ENCODE measurements at regions not wholly inside any gene's neighbourhood (a gene's known extent, or its start where the extent isn't known, plus 50 kb on each side); places are given as distances from the start of the nearest gene placed in this dataset.

GRCh38 chr5:147963948-147964693 lies 57.8 kb upstream of the C5orf46 start:
- H3K4me2 ChIP-seq (ENCODE audit: low read length): no peak overlapping the region
- no peak overlapping the region for H3K4me3 ChIP-seq (ENCODE audit: low read length)
- TF ChIP-seq EZH2phosphoT487 (IDR thresholded peaks at IDR 0.05; ENCODE audit: borderline replicate concordance, low read length) (no peak), EZH2 (IDR thresholded peaks at IDR 0.05; ENCODE audit: low read length, unreplicated experiment) (no peak)
- TF ChIP-seq, protein P1, sequence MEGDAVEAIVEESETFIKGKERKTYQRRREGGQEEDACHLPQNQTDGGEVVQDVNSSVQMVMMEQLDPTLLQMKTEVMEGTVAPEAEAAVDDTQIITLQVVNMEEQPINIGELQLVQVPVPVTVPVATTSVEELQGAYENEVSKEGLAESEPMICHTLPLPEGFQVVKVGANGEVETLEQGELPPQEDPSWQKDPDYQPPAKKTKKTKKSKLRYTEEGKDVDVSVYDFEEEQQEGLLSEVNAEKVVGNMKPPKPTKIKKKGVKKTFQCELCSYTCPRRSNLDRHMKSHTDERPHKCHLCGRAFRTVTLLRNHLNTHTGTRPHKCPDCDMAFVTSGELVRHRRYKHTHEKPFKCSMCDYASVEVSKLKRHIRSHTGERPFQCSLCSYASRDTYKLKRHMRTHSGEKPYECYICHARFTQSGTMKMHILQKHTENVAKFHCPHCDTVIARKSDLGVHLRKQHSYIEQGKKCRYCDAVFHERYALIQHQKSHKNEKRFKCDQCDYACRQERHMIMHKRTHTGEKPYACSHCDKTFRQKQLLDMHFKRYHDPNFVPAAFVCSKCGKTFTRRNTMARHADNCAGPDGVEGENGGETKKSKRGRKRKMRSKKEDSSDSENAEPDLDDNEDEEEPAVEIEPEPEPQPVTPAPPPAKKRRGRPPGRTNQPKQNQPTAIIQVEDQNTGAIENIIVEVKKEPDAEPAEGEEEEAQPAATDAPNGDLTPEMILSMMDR (conservative IDR thresholded peaks at IDR 0.05; ENCODE audit: low read depth, low read length): no peak
- BruUV-seq (replicated peaks): no TSS peak
- no peak for DNase-seq
- no peak overlapping the region for H3K27ac ChIP-seq (ENCODE audit: low read length)
- no peaks in the 10 kb centered on the region for H3K36me3 ChIP-seq (ENCODE audit: low read depth, low read length)
- no peak overlapping the region for H3K9ac ChIP-seq (ENCODE audit: low read length)
- no peaks in the 10 kb centered on the region for H3K79me2 ChIP-seq (ENCODE audit: low read length)
- ChIA-PET CTCF (no interaction called here), POLR2A (ENCODE audit: unreplicated experiment) (interaction anchor here (0.6 kb wide), 1 partner anchor 47 kb away, joined by 5 read pairs; no protein-coding TSS in a partner anchor)
- intact Hi-C loops (cut with micrococcal nuclease): no loop called here
- H3F3A ChIP-seq (ENCODE audit: low read length, unreplicated experiment): no peaks in the 10 kb centered on the region
- no peaks in the 10 kb centered on the region for H3K27me3 ChIP-seq (ENCODE audit: low read length)
- ATAC-seq: no peak
- no peaks in the 10 kb centered on the region for H4K20me1 ChIP-seq (ENCODE audit: low read length)
- H3K9me3 ChIP-seq (ENCODE audit: low read length): no peaks in the 10 kb centered on the region
- H3K9me2 ChIP-seq (replicated peaks; ENCODE audit: low read length): no peaks in the 10 kb centered on the region
- H3K4me1 ChIP-seq (ENCODE audit: insufficient read depth, low read length): no peaks in the 10 kb centered on the region
- H2AFZ ChIP-seq (ENCODE audit: low read length): no peak overlapping the region

- H3K36me3 ChIP-seq (ENCODE audit: low read depth, low read length): no peaks in the 10 kb centered on the region
- no peak overlapping the region for H3K27ac ChIP-seq (ENCODE audit: low read length)
- no peaks in the 10 kb centered on the region for H4K20me1 ChIP-seq (ENCODE audit: low read length)
- H3K9me3 ChIP-seq (ENCODE audit: low read length): no peaks in the 10 kb centered on the region
- no peaks in the 10 kb centered on the region for H3F3A ChIP-seq (ENCODE audit: low read length, unreplicated experiment)
- H3K9me2 ChIP-seq (replicated peaks; ENCODE audit: low read length): no peaks in the 10 kb centered on the region
- no peak for ATAC-seq
- no peak overlapping the region for H3K4me3 ChIP-seq (ENCODE audit: low read length)
- no peak overlapping the region for H3K9ac ChIP-seq (ENCODE audit: low read length)
- no peak overlapping the region for H2AFZ ChIP-seq (ENCODE audit: low read length)
- H3K4me2 ChIP-seq (ENCODE audit: low read length): no peak overlapping the region
- no peak for DNase-seq
- ChIA-PET CTCF (no interaction called here), POLR2A (ENCODE audit: unreplicated experiment) (no interaction called here)
- BruUV-seq (replicated peaks): no TSS peak
- TF ChIP-seq, protein P1 (conservative IDR thresholded peaks at IDR 0.05; ENCODE audit: low read depth, low read length): no peak
- no peak for TF ChIP-seq EZH2phosphoT487 (IDR thresholded peaks at IDR 0.05; ENCODE audit: borderline replicate concordance, low read length)
- TF ChIP-seq EZH2 (IDR thresholded peaks at IDR 0.05; ENCODE audit: low read length, unreplicated experiment): no peak
- intact Hi-C loops (cut with micrococcal nuclease): no loop called here
- no peaks in the 10 kb centered on the region for H3K79me2 ChIP-seq (ENCODE audit: low read length)
- no peaks in the 10 kb centered on the region for H3K27me3 ChIP-seq (ENCODE audit: low read length)
- H3K4me1 ChIP-seq (ENCODE audit: insufficient read depth, low read length): no peaks in the 10 kb centered on the region
These were observed 57.1 kb upstream of the C5orf46 start for GRCh38 chr5:147963436-147963835.

GRCh38 chr5:147961208-147961749 lies 54.9 kb upstream of the C5orf46 start:
- H3K9ac ChIP-seq (ENCODE audit: low read length): no peak overlapping the region
- H4K20me1 ChIP-seq (ENCODE audit: low read length): no peaks in the 10 kb centered on the region
- H3K27ac ChIP-seq (ENCODE audit: low read length): no peak overlapping the region
- H3K4me3 ChIP-seq (ENCODE audit: low read length): no peak overlapping the region
- no peaks in the 10 kb centered on the region for H3K27me3 ChIP-seq (ENCODE audit: low read length)
- H3K9me3 ChIP-seq (ENCODE audit: low read length): no peaks in the 10 kb centered on the region
- 0 out of 2 replicates have a peak, but pooled peaks cover 3% of the 10 kb centered on the region for H3K4me1 ChIP-seq (ENCODE audit: insufficient read depth, low read length)
- ChIA-PET POLR2A (ENCODE audit: unreplicated experiment) (no interaction called here), CTCF (no interaction called here)
- H3K79me2 ChIP-seq (ENCODE audit: low read length): no peaks in the 10 kb centered on the region
- H3K36me3 ChIP-seq (ENCODE audit: low read depth, low read length): no peaks in the 10 kb centered on the region
- intact Hi-C loops (cut with micrococcal nuclease): no loop called here
- H3K9me2 ChIP-seq (replicated peaks; ENCODE audit: low read length): no peaks in the 10 kb centered on the region
- H3F3A ChIP-seq (ENCODE audit: low read length, unreplicated experiment): no peaks in the 10 kb centered on the region
- no peak overlapping the region for H2AFZ ChIP-seq (ENCODE audit: low read length)
- H3K4me2 ChIP-seq (ENCODE audit: low read length): no peak overlapping the region
- DNase-seq (no peak), ATAC-seq (peak; percentile 18; the same call in 1 of the 2 replicates)
- TF ChIP-seq EZH2phosphoT487 (IDR thresholded peaks at IDR 0.05; ENCODE audit: borderline replicate concordance, low read length): no peak
- TF ChIP-seq, protein P1 (conservative IDR thresholded peaks at IDR 0.05; ENCODE audit: low read depth, low read length): no peak
- no peak for TF ChIP-seq EZH2 (IDR thresholded peaks at IDR 0.05; ENCODE audit: low read length, unreplicated experiment)
- no TSS peak for BruUV-seq (replicated peaks)
